ENCODE measurements at regions not wholly inside any gene's neighbourhood (a gene's known extent, or its start where the extent isn't known, plus 50 kb on each side); places are given as distances from the start of the nearest gene placed in this dataset.

DNA sequence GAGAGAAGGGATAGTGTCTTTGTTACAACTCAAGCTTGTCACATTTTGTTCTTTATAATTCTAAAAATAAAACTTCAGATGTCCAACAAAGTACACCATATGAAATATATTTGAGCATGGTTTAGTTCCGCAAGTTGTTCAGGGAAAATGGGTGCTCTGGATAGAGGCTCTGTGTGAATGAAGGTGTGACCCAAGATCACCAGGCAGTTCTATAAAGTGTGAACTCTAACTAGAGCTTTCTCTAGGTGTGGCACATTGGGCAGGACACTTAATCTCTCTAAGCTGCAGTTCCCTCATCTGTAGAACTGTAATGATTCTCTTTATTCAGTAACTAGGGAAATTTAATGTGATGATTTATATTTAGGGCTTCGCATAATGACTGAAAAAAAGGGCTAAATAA is 139.3 kb downstream of the BCHE start:
- no peak overlapping the region for H3K14ac ChIP-seq (replicated peaks; ENCODE audit: low read depth, low read length)
- no peak for ATAC-seq (ENCODE audit: low read depth)
- no peak overlapping the region for H4K5ac ChIP-seq (ENCODE audit: low read depth, low read length)
- WGBS, 2 experiments (ENCODE audit: extremely low coverage in 2 of 2, insufficient read length in 1 of 2) = no CpG with 5 or more reads among the region's 2 CpGs
- H4K91ac ChIP-seq (ENCODE audit: insufficient read depth, low read depth, low read length) = no peak overlapping the region
- POLR2A ChIA-PET (ENCODE audit: unreplicated experiment) = no interaction called here
- no TSS peak for BruUV-seq (replicated peaks)
- CTCF ChIA-PET = no interaction called here
- no peak overlapping the region for H4K8ac ChIP-seq (ENCODE audit: low read depth in 2 of 2, low read length in 2 of 2)
- H3K4me3 ChIP-seq (ENCODE audit: insufficient read depth, low read depth, low read length) = no peak overlapping the region
- H3K36me3 ChIP-seq (ENCODE audit: control insufficient read depth, insufficient read depth, low read length) = no peaks in the 10 kb centered on the region
- TF ChIP-seq FOS (IDR thresholded peaks at IDR 0.05; ENCODE audit: low read depth, low read length) (no peak), RAD21 (IDR thresholded peaks at IDR 0.05; ENCODE audit: low read length) (no peak), POLR2A (IDR thresholded peaks at IDR 0.05; ENCODE audit: low read depth, low read length) (no peak), MAZ (IDR thresholded peaks at IDR 0.05; ENCODE audit: borderline replicate concordance, low read depth, low read length) (no peak), RFX5 (IDR thresholded peaks at IDR 0.05; ENCODE audit: low read depth, low read length) (no peak), SMC3 (IDR thresholded peaks at IDR 0.05; ENCODE audit: low read depth, low read length) (no peak)
- TF ChIP-seq, protein P1, sequence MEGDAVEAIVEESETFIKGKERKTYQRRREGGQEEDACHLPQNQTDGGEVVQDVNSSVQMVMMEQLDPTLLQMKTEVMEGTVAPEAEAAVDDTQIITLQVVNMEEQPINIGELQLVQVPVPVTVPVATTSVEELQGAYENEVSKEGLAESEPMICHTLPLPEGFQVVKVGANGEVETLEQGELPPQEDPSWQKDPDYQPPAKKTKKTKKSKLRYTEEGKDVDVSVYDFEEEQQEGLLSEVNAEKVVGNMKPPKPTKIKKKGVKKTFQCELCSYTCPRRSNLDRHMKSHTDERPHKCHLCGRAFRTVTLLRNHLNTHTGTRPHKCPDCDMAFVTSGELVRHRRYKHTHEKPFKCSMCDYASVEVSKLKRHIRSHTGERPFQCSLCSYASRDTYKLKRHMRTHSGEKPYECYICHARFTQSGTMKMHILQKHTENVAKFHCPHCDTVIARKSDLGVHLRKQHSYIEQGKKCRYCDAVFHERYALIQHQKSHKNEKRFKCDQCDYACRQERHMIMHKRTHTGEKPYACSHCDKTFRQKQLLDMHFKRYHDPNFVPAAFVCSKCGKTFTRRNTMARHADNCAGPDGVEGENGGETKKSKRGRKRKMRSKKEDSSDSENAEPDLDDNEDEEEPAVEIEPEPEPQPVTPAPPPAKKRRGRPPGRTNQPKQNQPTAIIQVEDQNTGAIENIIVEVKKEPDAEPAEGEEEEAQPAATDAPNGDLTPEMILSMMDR (conservative IDR thresholded peaks at IDR 0.05; ENCODE audit: low read depth, low read length) = no peak
- intact Hi-C loops (cut with micrococcal nuclease) (no loop called here), dilution Hi-C loops (cut with HindIII; ENCODE audit: low sequenced_read_pairs, unreplicated experiment) (no loop called here), in situ Hi-C loops (cut with MboI; ENCODE audit: low sequenced_read_pairs) (no loop called here)
- no peak overlapping the region for H3K18ac ChIP-seq (ENCODE audit: low read depth, low read length)
- no peak overlapping the region for H3K23ac ChIP-seq (ENCODE audit: low read depth, low read length)
- no peaks in the 10 kb centered on the region; the same call in 1 of the 2 replicates for H3K9me3 ChIP-seq (ENCODE audit: control insufficient read depth, insufficient read depth, low read length)
- no peaks in the 10 kb centered on the region for H3K79me1 ChIP-seq (ENCODE audit: low read depth in 1 of 2, low read length in 2 of 2)
- H2BK120ac ChIP-seq (ENCODE audit: low read depth, low read length) = no peak overlapping the region
- no peak overlapping the region for H3K27ac ChIP-seq (ENCODE audit: insufficient read depth, low read length)
- H3K4me1 ChIP-seq (ENCODE audit: control insufficient read depth, insufficient read depth, low read length) = no peaks in the 10 kb centered on the region
- no peaks in the 10 kb centered on the region for H3K9me1 ChIP-seq (ENCODE audit: insufficient read depth, low read length)
- H2AK5ac ChIP-seq (ENCODE audit: low read depth, low read length) = no peak overlapping the region
- no peak overlapping the region for H2AK9ac ChIP-seq (replicated peaks; ENCODE audit: low read depth, low read length, poor library complexity)
- no peak overlapping the region for H2BK5ac ChIP-seq (ENCODE audit: low read depth, low read length, poor library complexity, severe bottlenecking)
- no peaks in the 10 kb centered on the region for H4K20me1 ChIP-seq (ENCODE audit: insufficient read depth, low read length)
- H2BK15ac ChIP-seq (ENCODE audit: low read depth, low read length) = no peak overlapping the region
- H3K4ac ChIP-seq (ENCODE audit: low read depth, low read length) = no peak overlapping the region
- no peak overlapping the region for H3K9ac ChIP-seq (ENCODE audit: low read depth, low read length)
- H3K4me2 ChIP-seq (ENCODE audit: low read depth, low read length) = no peak overlapping the region
- DNase-seq = no peak
- no peak overlapping the region for H3K56ac ChIP-seq (ENCODE audit: extremely low read depth, insufficient read depth, low read length)
- H2AFZ ChIP-seq (replicated peaks; ENCODE audit: low read length, poor library complexity) = no peak overlapping the region
- H3K27me3 ChIP-seq (ENCODE audit: control insufficient read depth, insufficient read depth, low read length) = no peaks in the 10 kb centered on the region
- H2BK20ac ChIP-seq (ENCODE audit: low read depth, low read length) = no peak overlapping the region

Measured in IMR-90 (cell line).